ENCODE measurements at regions not wholly inside any gene's neighbourhood (a gene's known extent, or its start where the extent isn't known, plus 50 kb on each side); places are given as distances from the start of the nearest gene placed in this dataset.

DNA sequence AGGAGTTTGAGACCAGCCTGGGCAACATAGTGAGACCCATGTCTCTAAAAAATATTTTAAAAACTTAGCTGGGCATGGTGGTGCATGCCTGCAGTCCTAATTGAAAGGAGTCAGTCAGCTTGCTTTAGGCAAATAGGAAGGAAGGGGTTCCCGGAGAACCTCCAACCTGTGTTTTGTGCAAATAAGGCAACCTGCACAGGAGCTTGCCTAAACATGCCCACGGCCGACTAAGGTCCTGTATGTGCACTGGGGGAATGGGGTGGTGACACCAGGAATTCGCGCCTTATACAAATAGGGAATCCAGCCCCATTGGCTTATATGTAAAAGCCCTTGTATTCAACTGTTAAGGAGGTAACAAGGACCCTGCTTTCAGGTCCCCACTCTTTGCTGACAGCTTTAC lies 429.2 kb upstream of the ZP4 start:
- Histone ChIP-seq H3K4me3 (no peak overlapping the region), H3K36me3 (no peaks in the 10 kb centered on the region), H3K27me3 (no peaks in the 10 kb centered on the region), H3K9ac (ENCODE audit: low read depth in 2 of 2, low read length in 2 of 2) (no peak overlapping the region), H3K4me1 (no peaks in the 10 kb centered on the region), H3K9me3 (no peaks in the 10 kb centered on the region), H3K27ac (no peak overlapping the region)
- no peak for DNase-seq
- TF ChIP-seq, protein P1, sequence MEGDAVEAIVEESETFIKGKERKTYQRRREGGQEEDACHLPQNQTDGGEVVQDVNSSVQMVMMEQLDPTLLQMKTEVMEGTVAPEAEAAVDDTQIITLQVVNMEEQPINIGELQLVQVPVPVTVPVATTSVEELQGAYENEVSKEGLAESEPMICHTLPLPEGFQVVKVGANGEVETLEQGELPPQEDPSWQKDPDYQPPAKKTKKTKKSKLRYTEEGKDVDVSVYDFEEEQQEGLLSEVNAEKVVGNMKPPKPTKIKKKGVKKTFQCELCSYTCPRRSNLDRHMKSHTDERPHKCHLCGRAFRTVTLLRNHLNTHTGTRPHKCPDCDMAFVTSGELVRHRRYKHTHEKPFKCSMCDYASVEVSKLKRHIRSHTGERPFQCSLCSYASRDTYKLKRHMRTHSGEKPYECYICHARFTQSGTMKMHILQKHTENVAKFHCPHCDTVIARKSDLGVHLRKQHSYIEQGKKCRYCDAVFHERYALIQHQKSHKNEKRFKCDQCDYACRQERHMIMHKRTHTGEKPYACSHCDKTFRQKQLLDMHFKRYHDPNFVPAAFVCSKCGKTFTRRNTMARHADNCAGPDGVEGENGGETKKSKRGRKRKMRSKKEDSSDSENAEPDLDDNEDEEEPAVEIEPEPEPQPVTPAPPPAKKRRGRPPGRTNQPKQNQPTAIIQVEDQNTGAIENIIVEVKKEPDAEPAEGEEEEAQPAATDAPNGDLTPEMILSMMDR (IDR thresholded peaks at IDR 0.05) = no peak
- intact Hi-C loops (cut with DNase I) = no loop called here

DNA sequence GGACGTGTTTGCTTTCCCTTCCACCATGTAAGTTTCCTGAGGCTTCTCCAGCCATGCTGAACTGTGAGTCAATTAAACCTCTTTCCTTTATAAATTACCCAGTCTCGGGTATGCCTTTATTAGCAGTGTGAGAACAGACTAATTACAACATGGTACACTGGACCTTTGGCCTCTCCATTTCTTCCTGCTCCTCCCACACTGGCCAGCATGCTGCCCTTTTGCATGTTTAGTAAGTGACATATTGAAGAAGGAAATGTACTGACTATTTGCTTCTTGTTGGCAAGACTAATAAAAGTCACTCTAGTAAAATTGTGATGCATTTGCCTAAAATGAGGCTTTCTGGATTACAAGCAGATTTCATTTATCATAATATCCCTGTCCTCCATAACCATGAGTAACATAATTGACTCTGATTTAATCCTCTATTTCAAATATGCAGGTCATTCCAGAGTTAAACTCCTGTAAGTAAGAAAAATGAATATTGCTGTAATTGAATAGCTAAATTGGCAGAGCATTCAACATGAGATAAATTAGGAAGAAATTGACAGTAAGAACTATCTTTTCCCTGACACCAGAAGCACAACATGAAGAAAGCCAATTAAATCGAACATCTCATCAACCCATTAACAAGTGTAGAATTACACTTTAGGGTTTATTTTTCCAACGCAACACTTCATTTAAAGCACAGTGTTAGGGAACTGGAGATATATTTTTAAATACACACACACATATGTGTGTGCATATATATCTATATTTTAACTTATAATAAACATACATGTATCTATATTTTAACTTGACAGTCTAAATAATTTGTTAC lies 427.8 kb upstream of the ZP4 start:
- DNase-seq = no peak
- TF ChIP-seq, protein P1 (IDR thresholded peaks at IDR 0.05) = no peak
- Histone ChIP-seq H3K9me3 (no peaks in the 10 kb centered on the region), H3K4me3 (no peak overlapping the region), H3K9ac (ENCODE audit: low read depth in 2 of 2, low read length in 2 of 2) (no peak overlapping the region), H3K36me3 (no peaks in the 10 kb centered on the region), H3K27me3 (no peaks in the 10 kb centered on the region), H3K27ac (no peak overlapping the region), H3K4me1 (no peaks in the 10 kb centered on the region)
- intact Hi-C loops (cut with DNase I) = no loop called here

DNA sequence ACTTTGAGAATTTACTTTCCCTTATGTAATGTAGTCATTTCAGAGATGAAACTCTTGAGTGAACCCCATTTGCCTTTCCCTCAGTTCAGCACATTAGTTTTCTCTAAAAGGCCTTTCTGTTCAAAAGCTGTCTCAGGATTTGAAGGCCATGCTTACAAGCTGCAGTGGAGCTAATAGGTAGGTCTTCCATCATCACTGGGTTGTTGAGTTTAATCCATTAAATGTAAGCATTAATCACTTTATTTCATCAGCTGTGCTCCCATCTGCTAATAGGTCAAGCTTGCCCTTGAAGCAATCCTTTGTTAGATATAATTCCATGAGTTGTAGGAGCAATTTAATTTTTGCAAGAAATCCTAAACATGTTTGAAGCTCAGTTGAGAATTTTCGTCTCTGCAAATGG lies 422.2 kb upstream of the ZP4 start:
- H3K9me3 ChIP-seq = no peaks in the 10 kb centered on the region
- H3K4me1 ChIP-seq = no peaks in the 10 kb centered on the region
- H3K27me3 ChIP-seq = no peaks in the 10 kb centered on the region
- H3K9ac ChIP-seq (ENCODE audit: low read depth in 2 of 2, low read length in 2 of 2) = no peak overlapping the region
- H3K4me3 ChIP-seq = no peak overlapping the region
- no peak for DNase-seq
- intact Hi-C loops (cut with DNase I) = no loop called here
- TF ChIP-seq, protein P1 (IDR thresholded peaks at IDR 0.05) = no peak
- no peaks in the 10 kb centered on the region for H3K36me3 ChIP-seq
- no peak overlapping the region for H3K27ac ChIP-seq

DNA sequence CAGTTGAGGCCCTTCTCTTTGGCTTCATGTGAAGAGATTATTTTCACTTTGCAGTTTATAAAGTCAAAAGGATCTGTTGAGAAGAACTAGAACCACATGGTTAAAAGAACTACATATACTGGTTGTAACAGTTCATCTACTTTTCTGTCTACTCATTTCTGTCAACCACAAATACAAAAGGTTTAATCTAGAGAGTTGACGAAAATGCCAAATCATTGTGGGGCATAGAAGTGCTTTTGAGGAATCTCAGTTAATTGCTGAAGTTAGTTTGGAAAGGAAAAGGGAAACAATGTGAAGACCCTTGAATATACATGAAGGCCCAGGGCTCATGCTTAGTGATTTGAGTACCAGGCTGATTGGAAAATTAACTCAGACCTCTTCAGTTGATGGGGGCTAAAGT lies 415.7 kb upstream of the ZP4 start:
- TF ChIP-seq, protein P1 (IDR thresholded peaks at IDR 0.05) = no peak
- Histone ChIP-seq H3K36me3 (no peaks in the 10 kb centered on the region), H3K4me3 (no peak overlapping the region), H3K9me3 (no peaks in the 10 kb centered on the region), H3K4me1 (no peaks in the 10 kb centered on the region), H3K9ac (ENCODE audit: low read depth in 2 of 2, low read length in 2 of 2) (no peak overlapping the region), H3K27me3 (no peaks in the 10 kb centered on the region), H3K27ac (no peak overlapping the region)
- DNase-seq = no peak
- intact Hi-C loops (cut with DNase I) = no loop called here

DNA sequence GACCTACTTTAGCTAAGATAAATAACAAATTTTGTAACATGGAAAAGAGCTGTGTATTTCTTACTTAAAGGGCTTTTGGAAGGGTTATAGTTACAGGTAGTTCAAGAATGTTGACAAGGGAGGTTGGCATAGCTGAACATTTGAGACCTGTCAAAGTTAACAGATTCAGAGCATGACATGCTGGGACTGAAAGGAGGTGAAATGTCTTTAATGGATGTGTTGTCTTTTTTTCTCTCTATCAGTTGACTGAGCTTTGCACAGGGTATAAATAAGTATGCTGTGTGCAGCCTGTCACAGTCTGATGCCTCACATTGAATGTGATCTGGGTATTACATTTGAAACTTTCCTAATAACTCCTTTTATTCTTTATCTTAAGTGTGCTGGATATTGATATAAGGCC lies 411.9 kb upstream of the ZP4 start:
- H3K9me3 ChIP-seq = no peaks in the 10 kb centered on the region
- no peak for DNase-seq
- intact Hi-C loops (cut with DNase I) = no loop called here
- TF ChIP-seq, protein P1 (IDR thresholded peaks at IDR 0.05) = no peak
- H3K27me3 ChIP-seq = no peaks in the 10 kb centered on the region
- H3K4me3 ChIP-seq = no peak overlapping the region
- H3K4me1 ChIP-seq = no peaks in the 10 kb centered on the region
- no peak overlapping the region for H3K27ac ChIP-seq
- no peak overlapping the region for H3K9ac ChIP-seq (ENCODE audit: low read depth in 2 of 2, low read length in 2 of 2)
- H3K36me3 ChIP-seq = no peaks in the 10 kb centered on the region

All from colonic mucosa (tissue), 4 donors.